Astrocyte of the cerebellum (primary cell): ENCODE measurements at regions not wholly inside any gene's neighbourhood (a gene's known extent, or its start where the extent isn't known, plus 50 kb on each side); places are given as distances from the start of the nearest gene placed in this dataset.
"Not testable (repeated sequence)": the region's sequence is repeated elsewhere in the genome, so short reads cannot be mapped to it uniquely, and the experiment has no call there.

ENCODE experiments used
- DNase-seq: peaks from one replicate; pipeline ENCODE4 v3.0.0-alpha.2; 2011; ENCODE audit warnings: low read depth
- H3K4me3 ChIP-seq: 2 replicates; pipeline ENCODE4 v1.5.1; 2011; ENCODE audit warnings: mild to moderate bottlenecking, low read depth, low read length, moderate library complexity
- CTCF ChIP-seq: IDR thresholded peaks from 2 replicates; pipeline ENCODE4 v1.5.1; 2012; ENCODE audit warnings: low read length, low read depth, moderate library complexity, mild to moderate bottlenecking; ENCODE audit errors: missing control alignments
- in situ Hi-C: cut with HindIII; loops from 2 replicates; pipeline ENCODE4 v1.10.0; 2017; ENCODE audit warnings: low sequenced_read_pairs

GRCh38 chr14:106610691-106611090, 1084.3 kb downstream of the TMEM121 start:
- in situ Hi-C loops, result no loop called here
- no peak overlapping the region for H3K4me3 ChIP-seq
- TF ChIP-seq CTCF, result no peak
- DNase-seq, result no peak

DNA sequence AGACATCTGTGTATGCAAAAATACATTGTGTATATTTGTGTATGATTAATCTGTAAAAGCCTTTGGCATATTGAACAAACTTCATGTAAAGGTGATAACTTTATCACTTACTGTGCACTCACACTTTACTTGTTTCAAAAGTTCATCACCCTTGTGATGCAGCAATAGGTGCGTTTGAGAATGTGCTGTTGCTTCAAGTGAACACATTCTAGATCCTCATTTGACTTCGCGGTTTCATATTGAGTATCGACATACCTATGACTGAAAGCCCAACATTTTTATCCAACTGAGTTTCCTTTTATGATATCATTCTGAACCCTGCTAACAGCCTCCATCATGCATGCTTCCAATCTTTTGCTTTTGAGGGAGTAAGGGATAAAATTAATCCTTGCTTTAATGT, 1086.9 kb downstream of the TMEM121 start:
- in situ Hi-C loops, result no loop called here
- no peak overlapping the region for H3K4me3 ChIP-seq
- no peak for TF ChIP-seq CTCF
- DNase-seq, result no peak

DNA sequence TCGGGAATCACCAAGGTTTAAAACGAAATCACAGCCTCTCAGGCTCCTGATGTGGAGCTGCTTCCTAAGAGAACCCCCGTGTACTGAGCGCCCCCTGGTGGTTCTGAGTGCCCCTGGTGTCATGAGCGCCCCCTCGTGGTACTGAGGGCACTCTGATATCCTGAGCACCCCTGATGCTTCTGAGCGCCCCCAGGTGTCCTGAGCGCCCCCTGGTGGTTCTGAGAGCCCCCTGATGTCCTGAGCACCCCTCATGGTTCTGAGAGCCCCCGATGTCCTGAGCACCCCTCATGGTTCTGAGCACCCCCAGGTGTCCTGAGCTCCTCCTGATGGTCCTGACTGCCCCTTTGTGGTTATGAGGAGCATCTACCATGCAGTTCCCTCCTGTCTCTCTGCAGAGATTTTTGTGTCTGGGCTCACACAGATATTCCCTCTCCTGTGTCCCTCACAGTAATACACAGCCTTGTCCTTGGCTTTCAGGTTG, 1092.1 kb downstream of the TMEM121 start:
- DNase-seq, in situ Hi-C loops: not testable (repeated sequence)

GRCh38 chr14:106619606-106620005, 1093.2 kb downstream of the TMEM121 start:
- H3K4me3 ChIP-seq, result no peak overlapping the region
- in situ Hi-C loops, result no loop called here
- DNase-seq, result no peak
- TF ChIP-seq CTCF, result no peak

More for the DNA sequence above, 1092.1 kb downstream of the TMEM121 start:
- H3K4me3 ChIP-seq, result not testable (repeated sequence)

- no peak for TF ChIP-seq CTCF
- no peak overlapping the region for H3K4me3 ChIP-seq
- DNase-seq, result no peak
- in situ Hi-C loops, result no loop called here
Observed at GRCh38 chr14:106620368-106620767, 1094.0 kb downstream of the TMEM121 start.

GRCh38 chr14:106622200-106622745, 1095.9 kb downstream of the TMEM121 start:
- DNase-seq, result no peak
- no peak for TF ChIP-seq CTCF
- no peak overlapping the region for H3K4me3 ChIP-seq
- in situ Hi-C loops, result no loop called here

- no peak for TF ChIP-seq CTCF
- no peak for DNase-seq
- in situ Hi-C loops, result no loop called here
- no peak overlapping the region for H3K4me3 ChIP-seq
Observed at GRCh38 chr14:106625186-106625585, 1098.8 kb downstream of the TMEM121 start.

- DNase-seq, in situ Hi-C loops, H3K4me3 ChIP-seq: not testable (repeated sequence)
Observed at GRCh38 chr14:106626469-106626868, 1100.1 kb downstream of the TMEM121 start.

GRCh38 chr14:106626942-106627588, 1100.7 kb downstream of the TMEM121 start:
- H3K4me3 ChIP-seq, in situ Hi-C loops, DNase-seq: not testable (repeated sequence)
